NCI-H526 treated with DMSO at 0.1 percent for 48 hours (cell line): ENCODE measurements at regions not wholly inside any gene's neighbourhood (a gene's known extent, or its start where the extent isn't known, plus 50 kb on each side); places are given as distances from the start of the nearest gene placed in this dataset.
"Not testable (repeated sequence)": the region's sequence is repeated elsewhere in the genome, so short reads cannot be mapped to it uniquely, and the experiment has no call there.

ENCODE experiments used
- DNase-seq: peaks from one replicate; lab custom pipeline; 2025; lab: John Stamatoyannopoulos, UW

DNA sequence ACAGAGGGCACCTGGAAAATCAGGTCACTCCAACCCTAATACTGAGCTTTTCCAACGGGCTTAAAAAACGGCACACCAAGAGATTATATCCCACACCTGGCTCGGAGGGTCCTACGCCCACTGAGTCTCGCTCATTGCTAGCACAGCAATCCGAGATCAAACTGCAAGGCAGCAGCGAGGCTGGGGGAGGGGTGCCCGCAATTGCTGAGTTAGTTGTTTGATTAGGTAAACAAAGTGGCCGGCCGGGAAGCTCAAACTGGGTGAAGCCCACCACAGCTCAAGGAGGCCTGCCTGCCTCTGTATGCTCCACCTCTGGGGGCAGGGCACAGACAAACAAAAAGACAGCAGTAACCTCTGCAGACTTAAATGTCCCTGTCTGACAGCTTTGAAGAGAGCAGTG is 108.8 kb upstream of the GRIA1 start:
- DNase-seq: not testable (repeated sequence)

DNA sequence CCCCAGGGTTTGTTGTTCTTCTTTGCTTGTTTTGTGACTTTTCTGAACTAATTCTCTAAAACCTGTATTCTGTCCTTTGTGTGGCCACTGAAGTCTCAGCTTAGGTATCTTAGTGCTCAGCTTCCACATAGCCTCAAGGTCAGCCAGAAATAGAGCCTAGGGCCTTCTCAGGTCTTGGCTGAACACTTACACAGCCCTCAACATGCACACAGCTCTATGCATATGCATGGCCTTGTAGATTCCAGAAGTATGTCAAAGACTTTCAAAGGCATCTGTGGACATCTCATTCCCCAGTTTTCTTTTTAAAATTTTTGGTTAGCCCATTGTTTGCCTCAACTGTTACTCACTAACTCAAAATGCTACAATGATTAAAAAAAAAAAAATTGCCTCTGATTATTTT is 99.9 kb upstream of the GRIA1 start:
- no peak for DNase-seq

DNA sequence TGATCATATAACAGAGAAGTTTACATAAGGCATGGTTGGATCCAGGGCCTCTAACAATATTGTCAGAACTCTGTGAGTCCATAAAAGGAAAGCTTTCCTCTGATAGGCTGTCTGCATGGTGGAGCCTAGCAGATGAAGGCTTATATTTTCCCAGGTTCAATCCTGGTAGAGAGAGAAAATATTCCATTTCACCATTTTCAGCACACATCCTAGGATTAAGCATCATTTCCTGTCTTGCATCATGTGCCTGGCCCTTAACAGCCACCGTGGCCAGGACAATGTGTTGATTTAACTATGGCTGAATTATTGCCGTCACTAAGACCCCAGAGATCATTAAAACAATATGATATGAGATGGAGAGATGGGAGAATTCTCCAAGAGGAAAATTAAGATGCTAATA is 90.9 kb upstream of the GRIA1 start:
- DNase-seq: no peak

DNA sequence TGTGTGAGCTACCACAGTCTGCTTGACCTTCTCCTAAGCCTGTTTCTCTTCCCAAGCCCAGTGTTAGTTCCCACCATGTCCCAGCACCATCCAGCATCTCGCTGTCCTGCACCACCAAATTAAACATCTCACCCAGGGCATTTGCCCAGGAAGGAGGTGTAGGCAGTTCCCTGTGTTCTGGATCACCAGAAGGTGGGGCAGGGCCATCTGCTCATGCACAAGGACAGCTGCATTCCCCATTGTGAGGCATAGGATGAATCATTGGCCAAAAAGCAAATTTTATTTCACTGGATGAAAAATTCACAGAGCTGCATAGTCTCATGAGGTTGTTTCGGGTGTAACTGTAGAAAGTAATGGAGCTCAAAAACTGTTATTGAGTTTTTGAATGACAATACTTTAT is 89.5 kb upstream of the GRIA1 start:
- DNase-seq: no peak

DNA sequence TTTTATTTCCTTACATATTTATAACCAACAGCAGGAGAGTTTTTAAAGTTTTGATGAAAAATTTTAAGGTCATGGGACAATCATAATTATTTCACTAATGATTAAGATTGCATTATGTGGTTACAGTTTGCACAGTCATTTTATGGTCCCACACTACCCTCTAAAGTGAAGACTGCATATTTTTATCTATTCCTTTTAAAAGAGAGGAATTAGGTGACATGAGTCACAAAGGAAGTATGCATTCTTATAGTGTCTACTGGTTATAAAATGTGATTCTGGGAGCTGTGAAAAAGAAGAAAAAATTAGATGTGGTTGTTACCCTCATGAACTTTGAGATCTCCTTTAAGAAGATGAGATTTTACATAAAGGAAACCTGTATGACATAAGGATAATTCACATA is 87.9 kb upstream of the GRIA1 start:
- no peak for DNase-seq

DNA sequence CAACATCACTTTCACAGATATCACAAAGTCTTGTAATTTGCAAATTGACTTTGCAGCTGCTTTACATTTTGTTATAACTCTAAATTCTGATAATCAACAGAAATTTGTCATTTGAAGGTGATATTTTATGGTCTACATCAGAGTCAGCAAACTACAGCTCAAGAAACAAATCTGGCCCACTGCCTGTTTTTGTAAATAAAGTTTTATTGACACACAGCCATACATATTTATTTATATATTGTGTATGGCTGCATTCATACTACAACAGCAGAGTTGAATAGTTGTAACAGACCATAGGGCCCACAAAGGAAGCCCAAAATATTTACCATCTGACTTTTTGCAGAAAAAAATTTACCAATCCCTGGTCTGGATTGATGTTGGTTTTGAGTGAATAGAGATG is 87.0 kb upstream of the GRIA1 start:
- DNase-seq: no peak

DNA sequence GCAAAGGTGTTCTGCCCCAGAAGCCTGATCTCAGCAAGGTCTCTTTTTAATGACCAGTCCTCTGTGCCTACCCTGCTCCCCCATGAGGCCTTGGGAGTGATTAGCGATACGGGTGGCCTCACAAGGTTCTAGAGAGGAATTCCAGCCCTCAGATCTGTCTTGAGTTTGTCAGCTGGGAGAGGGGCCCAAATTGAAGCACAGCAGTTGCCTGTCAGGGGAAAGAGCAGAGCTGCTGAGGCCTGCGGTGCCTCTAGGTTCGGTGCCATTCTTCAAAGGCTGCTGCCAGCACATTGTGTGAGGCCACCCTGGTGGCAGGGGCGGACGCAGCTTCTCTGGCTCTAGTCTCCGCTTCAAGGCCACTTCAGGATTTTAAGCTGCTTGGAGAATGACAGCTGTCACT is 85.7 kb upstream of the GRIA1 start:
- DNase-seq: no peak

DNA sequence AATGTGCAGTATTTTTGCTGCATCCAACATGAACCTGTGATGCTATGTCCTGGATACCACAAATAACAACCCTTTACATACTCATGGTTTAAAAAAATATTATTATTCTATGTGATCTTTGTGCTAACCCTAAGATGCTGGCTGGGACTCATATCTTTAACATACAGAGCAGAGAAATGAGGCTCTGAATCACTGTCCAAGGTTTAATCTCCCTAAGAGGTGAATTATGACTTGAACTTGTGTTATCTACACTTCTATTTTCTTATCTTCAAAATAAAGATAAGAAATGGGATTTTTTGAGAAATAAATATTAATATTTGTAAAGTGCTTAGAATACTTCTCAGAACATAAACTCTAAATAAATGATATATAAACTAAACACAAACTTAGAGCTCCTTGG is 68.8 kb upstream of the GRIA1 start:
- no peak for DNase-seq

DNA sequence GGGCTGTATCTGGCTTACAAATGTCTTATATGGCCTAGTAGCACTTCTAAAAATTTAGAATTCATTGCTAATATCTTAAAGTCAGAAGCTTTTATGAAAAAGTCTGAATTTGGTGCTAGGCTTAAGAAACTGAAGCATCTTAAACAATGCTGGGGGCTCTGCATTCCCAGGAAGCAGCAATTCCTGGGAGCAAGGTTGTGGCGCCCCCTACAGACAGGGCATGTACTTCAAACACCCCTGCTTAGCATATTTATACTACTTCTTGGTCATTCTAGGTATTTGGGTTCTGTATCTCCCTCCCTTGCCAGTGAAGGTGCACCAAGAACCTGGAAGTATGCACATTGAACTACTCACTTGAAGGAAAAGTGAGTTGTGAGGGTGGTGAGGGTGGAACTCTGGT is 64.6 kb upstream of the GRIA1 start:
- DNase-seq: no peak

DNA sequence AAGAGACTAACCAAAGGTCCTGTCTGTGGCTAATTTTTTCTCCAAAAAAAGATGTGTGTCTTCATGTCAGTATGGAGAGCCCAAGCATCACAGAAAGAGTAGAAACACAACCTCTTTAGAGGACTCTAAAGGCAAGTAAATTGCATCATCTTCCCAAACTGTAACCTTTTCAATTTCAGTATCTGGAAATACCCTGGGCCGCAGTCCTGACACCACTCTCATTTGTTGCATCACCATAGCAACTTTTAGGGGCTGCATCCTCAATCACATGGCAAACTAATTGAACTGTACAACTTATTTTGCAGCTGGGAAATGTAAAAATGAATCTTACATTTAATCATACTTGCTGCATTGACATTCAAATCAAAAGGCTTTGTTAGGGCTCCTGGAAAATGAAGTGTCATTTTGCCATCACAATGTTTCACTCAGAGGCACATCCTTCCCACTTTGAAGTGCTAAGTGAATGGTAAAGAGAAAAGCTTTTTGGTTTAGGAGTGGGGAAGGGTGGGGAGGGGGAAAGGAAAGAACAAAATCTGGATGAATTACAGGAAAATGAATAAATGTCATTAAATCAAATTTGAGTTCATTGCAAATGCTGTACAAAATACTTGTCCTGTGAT is 60.6 kb upstream of the GRIA1 start:
- no peak for DNase-seq

DNA sequence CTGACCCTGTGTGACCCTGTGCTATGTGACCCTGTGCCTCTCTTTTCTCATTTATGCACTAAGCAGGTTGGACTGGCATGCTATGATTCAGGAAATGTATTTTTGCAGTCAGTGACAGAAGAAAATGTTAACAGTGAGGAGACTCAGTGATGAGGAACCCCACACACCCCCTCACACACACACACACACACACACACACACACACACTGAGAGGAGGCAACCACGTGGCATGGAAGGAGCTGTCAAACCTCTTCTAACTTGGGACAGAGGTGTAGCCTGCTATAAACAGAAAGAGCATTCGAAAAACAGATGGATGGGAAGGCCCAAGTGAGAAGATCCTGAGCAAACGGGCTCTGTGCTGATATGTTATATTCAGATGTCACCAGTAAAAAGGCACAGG is 57.9 kb upstream of the GRIA1 start:
- DNase-seq: no peak

DNA sequence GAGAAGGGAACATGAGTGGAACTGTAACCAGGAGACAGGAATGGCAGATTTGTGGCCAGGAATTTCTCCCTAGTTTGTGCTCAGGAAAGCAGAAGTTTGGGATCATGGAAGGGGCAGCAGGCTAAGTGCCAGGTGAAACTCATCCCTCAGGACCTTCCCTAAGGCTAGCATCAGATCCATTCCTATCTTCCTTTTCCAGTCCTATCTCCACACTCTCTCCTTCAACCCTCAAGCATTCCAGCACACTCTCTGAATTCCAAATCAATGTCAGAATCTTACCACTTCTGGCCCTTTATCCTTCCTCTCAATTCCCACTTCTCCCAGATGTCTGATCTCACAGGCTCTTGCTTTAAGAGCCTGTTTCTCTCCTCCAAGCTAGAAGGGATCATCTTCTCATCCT is 53.2 kb upstream of the GRIA1 start:
- DNase-seq: no peak

DNA sequence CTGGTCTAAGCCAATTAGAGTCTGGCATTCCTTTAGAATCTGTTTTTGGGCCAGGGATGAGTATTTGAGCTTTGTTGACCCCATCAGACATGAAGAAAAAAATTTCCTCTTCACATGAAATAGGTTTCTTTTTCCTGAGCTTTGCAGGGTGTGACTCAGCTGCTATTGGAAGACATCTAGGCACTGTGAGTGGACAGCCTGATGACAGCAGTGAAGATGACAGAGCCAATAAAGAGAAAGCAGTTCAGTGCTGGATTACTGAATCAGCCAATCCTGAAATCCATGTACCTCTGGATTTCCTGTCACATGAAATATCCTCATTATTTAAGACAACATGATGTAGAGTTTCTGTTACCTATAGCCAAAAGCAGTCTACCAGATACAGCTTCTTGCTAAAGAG is 51.3 kb upstream of the GRIA1 start:
- DNase-seq: no peak
